ENCODE measurements at regions not wholly inside any gene's neighbourhood (a gene's known extent, or its start where the extent isn't known, plus 50 kb on each side); places are given as distances from the start of the nearest gene placed in this dataset.

DNA sequence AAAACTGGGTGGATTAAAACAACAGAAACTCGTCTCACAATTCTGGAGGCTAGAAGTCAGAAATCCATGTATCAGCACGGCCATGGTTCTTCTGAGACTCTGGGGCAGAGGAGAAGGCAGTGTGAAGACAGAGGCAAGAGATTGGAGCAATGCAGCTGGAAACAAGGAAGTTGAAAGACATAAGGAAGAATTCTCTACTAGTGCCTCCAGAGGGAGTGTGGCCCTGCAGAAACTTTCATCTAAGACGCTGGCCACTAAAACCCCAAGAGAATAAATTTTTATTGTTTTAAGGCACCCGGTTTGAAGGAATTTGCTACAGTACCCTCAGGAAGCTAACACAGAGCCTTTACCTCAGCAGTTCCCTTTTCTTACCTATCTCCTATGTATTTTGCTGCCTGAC is 1012.2 kb upstream of the CADM2 start:
- peak; percentile 24 for TF ChIP-seq CTCF (IDR thresholded peaks at IDR 0.05; ENCODE audit: poor library complexity)
- TF ChIP-seq EZH2 (IDR thresholded peaks at IDR 0.05; ENCODE audit: borderline replicate concordance): no peak

Data from hepatocyte (in vitro differentiated cells).